IMR-90 (cell line): ENCODE measurements at regions not wholly inside any gene's neighbourhood (a gene's known extent, or its start where the extent isn't known, plus 50 kb on each side); places are given as distances from the start of the nearest gene placed in this dataset.

ENCODE experiments used
- ATAC-seq: fragments of 200-7000 bp; cut with Tn5 transposase; 2 replicates; pipeline ENCODE4 v1.9.1; 2020; ENCODE audit warnings: low read depth, mild to moderate bottlenecking, moderate library complexity
- BruUV-seq: library from RNA; stranded (reverse); fragments of 400-500 nt; replicated peaks from 2 replicates; lab custom pipeline; 2021; lab: Mats Ljungman, UMichigan
- CTCF ChIA-PET: fragments of 300-600 bp; formaldehyde crosslinking; extraction: SDS; loops from one replicate; lab custom pipeline; 2021; ENCODE audit warnings: antibody characterized with exemption; lab: Yijun Ruan, JAX
- POLR2A ChIA-PET: fragments of 300-600 bp; sonication (Branson Sonifier 250); formaldehyde crosslinking; loops from one replicate; lab custom pipeline; 2022; ENCODE audit warnings: antibody characterized with exemption; ENCODE audit not compliant: unreplicated experiment; lab: Charles Lee
- DNase-seq: peaks from one replicate; pipeline ENCODE4 v3.0.0; 2013
- H2AFZ ChIP-seq: replicated peaks from 2 replicates; pipeline ENCODE3; 2013; ENCODE audit warnings: low read length, mild to moderate bottlenecking; ENCODE audit not compliant: poor library complexity
- H2AK5ac ChIP-seq: 2 replicates; pipeline ENCODE4 v1.6.1; 2013; ENCODE audit warnings: low read depth, low read length, inconsistent platforms
- H2AK9ac ChIP-seq: replicated peaks from 2 replicates; pipeline ENCODE3; 2013; ENCODE audit warnings: mild to moderate bottlenecking, low read depth, low read length, moderate library complexity; ENCODE audit not compliant: poor library complexity
- H2BK120ac ChIP-seq: 2 replicates; pipeline ENCODE4 v1.6.1; 2013; ENCODE audit warnings: low read depth, low read length, inconsistent platforms
- H2BK15ac ChIP-seq: 3 replicates; pipeline ENCODE4 v1.6.1; 2013; ENCODE audit warnings: low read depth, low read length, inconsistent platforms
- H2BK20ac ChIP-seq: 2 replicates; pipeline ENCODE4 v1.6.1; 2013; ENCODE audit warnings: low read depth, mild to moderate bottlenecking, inconsistent platforms, low read length, moderate library complexity
- H2BK5ac ChIP-seq: 2 replicates; pipeline ENCODE4 v1.6.1; 2013; ENCODE audit warnings: mild to moderate bottlenecking, low read depth, low read length, inconsistent platforms; ENCODE audit not compliant: poor library complexity, severe bottlenecking
- H3K14ac ChIP-seq: replicated peaks from 2 replicates; pipeline ENCODE4 v1.6.1; 2013; ENCODE audit warnings: low read depth, low read length, inconsistent platforms
- H3K18ac ChIP-seq: 2 replicates; pipeline ENCODE4 v1.6.1; 2013; ENCODE audit warnings: low read depth, low read length, control low read depth
- H3K23ac ChIP-seq: 2 replicates; pipeline ENCODE4 v1.6.1; 2013; ENCODE audit warnings: low read depth, low read length, inconsistent platforms
- H3K27ac ChIP-seq: 2 replicates; pipeline ENCODE4 v1.5.1; 2013; ENCODE audit warnings: mild to moderate bottlenecking, control low read depth, low read length; ENCODE audit not compliant: insufficient read depth
- H3K27me3 ChIP-seq: 2 replicates; pipeline ENCODE4 v1.6.1; 2013; ENCODE audit warnings: low read length; ENCODE audit not compliant: control insufficient read depth, insufficient read depth
- H3K36me3 ChIP-seq: 2 replicates; pipeline ENCODE4 v1.6.1; 2013; ENCODE audit warnings: low read length, mixed read lengths; ENCODE audit not compliant: control insufficient read depth, insufficient read depth
- H3K4ac ChIP-seq: 2 replicates; pipeline ENCODE4 v1.6.1; 2013; ENCODE audit warnings: low read depth, low read length, inconsistent platforms
- H3K4me1 ChIP-seq: 2 replicates; pipeline ENCODE4 v1.6.1; 2013; ENCODE audit warnings: low read length, mixed read lengths; ENCODE audit not compliant: control insufficient read depth, insufficient read depth
- H3K4me2 ChIP-seq: 2 replicates; pipeline ENCODE4 v1.6.1; 2013; ENCODE audit warnings: low read depth, mild to moderate bottlenecking, control low read depth, low read length, moderate library complexity
- H3K4me3 ChIP-seq: 2 replicates; pipeline ENCODE4 v1.5.1; 2013; ENCODE audit warnings: low read depth, mild to moderate bottlenecking, control low read depth, low read length, moderate library complexity; ENCODE audit not compliant: insufficient read depth
- H3K56ac ChIP-seq: 2 replicates; pipeline ENCODE4 v1.6.1; 2013; ENCODE audit warnings: low read length, inconsistent platforms; ENCODE audit not compliant: insufficient read depth; ENCODE audit errors: extremely low read depth
- H3K79me1 ChIP-seq, 2 experiments: 2 replicates each; pipeline ENCODE4 v1.6.1; 2013; ENCODE audit warnings: low read length in 2 of 2, inconsistent platforms in 1 of 2, low read depth in 1 of 2
- H3K9ac ChIP-seq: 2 replicates; pipeline ENCODE4 v1.6.1; 2013; ENCODE audit warnings: low read depth, low read length, control low read depth
- H3K9me1 ChIP-seq: 2 replicates; pipeline ENCODE4 v1.6.1; 2013; ENCODE audit warnings: low read length, inconsistent platforms; ENCODE audit not compliant: insufficient read depth
- H3K9me3 ChIP-seq: 2 replicates; pipeline ENCODE4 v1.6.1; 2013; ENCODE audit warnings: low read length; ENCODE audit not compliant: control insufficient read depth, insufficient read depth
- H4K20me1 ChIP-seq: 2 replicates; pipeline ENCODE4 v1.6.1; 2013; ENCODE audit warnings: low read length, inconsistent platforms; ENCODE audit not compliant: insufficient read depth
- H4K5ac ChIP-seq: 2 replicates; pipeline ENCODE4 v1.6.1; 2013; ENCODE audit warnings: mild to moderate bottlenecking, low read depth, low read length, control low read depth
- H4K8ac ChIP-seq, 2 experiments: 2 replicates each; pipeline ENCODE4 v1.6.1; 2013; ENCODE audit warnings: low read depth in 2 of 2, low read length in 2 of 2, control low read depth in 1 of 2, inconsistent platforms in 1 of 2
- H4K91ac ChIP-seq: 2 replicates; pipeline ENCODE4 v1.6.1; 2013; ENCODE audit warnings: low read depth, low read length, inconsistent platforms; ENCODE audit not compliant: insufficient read depth
- BHLHE40 ChIP-seq: fragments of 150-350 bp; IDR thresholded peaks from 2 replicates; pipeline ENCODE4 v1.6.1; 2016; ENCODE audit warnings: mild to moderate bottlenecking, low read depth, low read length
- CEBPB ChIP-seq: IDR thresholded peaks from 2 replicates; pipeline ENCODE4 v1.6.1; 2012; ENCODE audit warnings: low read depth, low read length, improper control_type of control experiment
- CTCF ChIP-seq: conservative IDR thresholded peaks from 2 replicates; pipeline ENCODE4 v1.5.1; 2012; ENCODE audit warnings: mild to moderate bottlenecking, low read depth, low read length, improper control_type of control experiment
- ELK1 ChIP-seq: fragments of 150-350 bp; IDR thresholded peaks from 2 replicates; pipeline ENCODE4 v1.6.1; 2016; ENCODE audit warnings: low read depth, mild to moderate bottlenecking, low read length, moderate library complexity, borderline replicate concordance
- FOS ChIP-seq: fragments of 150-350 bp; IDR thresholded peaks from 2 replicates; pipeline ENCODE4 v1.6.1; 2016; ENCODE audit warnings: low read depth, low read length
- MAFK ChIP-seq: IDR thresholded peaks from 2 replicates; pipeline ENCODE4 v1.6.1; 2012; ENCODE audit warnings: low read depth, low read length, improper control_type of control experiment
- MAZ ChIP-seq: IDR thresholded peaks from 2 replicates; pipeline ENCODE4 v1.6.1; 2012; ENCODE audit warnings: low read depth, mild to moderate bottlenecking, low read length, improper control_type of control experiment, moderate library complexity, borderline replicate concordance
- MXI1 ChIP-seq: IDR thresholded peaks from 2 replicates; pipeline ENCODE4 v1.6.1; 2012; ENCODE audit warnings: low read depth, mild to moderate bottlenecking, low read length, moderate library complexity, borderline replicate concordance
- NFE2L2 ChIP-seq: fragments of 150-350 bp; IDR thresholded peaks from 2 replicates; pipeline ENCODE4 v1.6.1; 2016; ENCODE audit warnings: low read depth, mild to moderate bottlenecking, low read length
- POLR2A ChIP-seq: IDR thresholded peaks from 2 replicates; pipeline ENCODE4 v1.6.1; 2012; ENCODE audit warnings: mild to moderate bottlenecking, low read depth, low read length
- RCOR1 ChIP-seq: IDR thresholded peaks from 2 replicates; pipeline ENCODE4 v1.6.1; 2012; ENCODE audit warnings: mild to moderate bottlenecking, low read length, improper control_type of control experiment; ENCODE audit not compliant: insufficient replicate concordance
- RFX5 ChIP-seq: IDR thresholded peaks from 2 replicates; pipeline ENCODE4 v1.8.0; 2012; ENCODE audit warnings: low read depth, mild to moderate bottlenecking, low read length, moderate library complexity
- WGBS, 2 experiments: methylation state at CpG; one replicate each; pipeline versions ENCODE4 v1.1.5 to v1.1.7; 2013; ENCODE audit warnings: missing lambda C conversion rate in 2 of 2; ENCODE audit not compliant: insufficient read length in 1 of 2; ENCODE audit errors: extremely low coverage in 2 of 2; 5-methylcytosine and 5-hydroxymethylcytosine counted together
- dilution Hi-C: fragments of 300-500 bp; cut with HindIII; formaldehyde crosslinking; loops from one replicate; pipeline ENCODE4 v1.14.3; 2018; ENCODE audit warnings: low sequenced_read_pairs; ENCODE audit not compliant: unreplicated experiment
- in situ Hi-C: fragments of 300-500 bp; cut with MboI; formaldehyde crosslinking; loops from 3 replicates; pipeline ENCODE4 v1.14.3; 2019; ENCODE audit warnings: low sequenced_read_pairs, inconsistent platforms, mixed read lengths
- intact Hi-C: fragments of 100-400 bp; cut with micrococcal nuclease; formaldehyde crosslinking; loops from 2 replicates; pipeline ENCODE4 v1.10.0; 2022

- no peaks in the 10 kb centered on the region for H3K79me1 ChIP-seq
- no peak overlapping the region for H2AFZ ChIP-seq
- no peak overlapping the region for H2BK15ac ChIP-seq
- intact Hi-C loops (no loop called here), in situ Hi-C loops (no loop called here), dilution Hi-C loops (no loop called here)
- no peaks in the 10 kb centered on the region for H4K20me1 ChIP-seq
- H4K5ac ChIP-seq, result no peak overlapping the region
- no peak overlapping the region for H3K4ac ChIP-seq
- no peak overlapping the region for H2BK20ac ChIP-seq
- no peaks in the 10 kb centered on the region for H3K36me3 ChIP-seq
- H3K9ac ChIP-seq, result no peak overlapping the region
- no peak for ATAC-seq
- no peak for DNase-seq
- H2AK5ac ChIP-seq, result no peak overlapping the region
- no TSS peak for BruUV-seq
- H3K4me1 ChIP-seq, result peaks cover 7% of the 10 kb centered on the region
- H2BK5ac ChIP-seq, result no peak overlapping the region
- H4K8ac ChIP-seq, result no peak overlapping the region
- no peaks in the 10 kb centered on the region for H3K27me3 ChIP-seq
- no peak overlapping the region for H3K23ac ChIP-seq
- no peak overlapping the region for H3K4me3 ChIP-seq
- H3K9me1 ChIP-seq, result no peaks in the 10 kb centered on the region
- POLR2A ChIA-PET, result no interaction called here
- no peaks in the 10 kb centered on the region for H3K9me3 ChIP-seq
- no peak overlapping the region for H3K14ac ChIP-seq
- H2AK9ac ChIP-seq, result no peak overlapping the region
- no peak overlapping the region for H3K27ac ChIP-seq
- H3K18ac ChIP-seq, result no peak overlapping the region
- CTCF ChIA-PET, result no interaction called here
- H4K91ac ChIP-seq, result no peak overlapping the region
- no peak overlapping the region for H3K56ac ChIP-seq
- no peak overlapping the region for H2BK120ac ChIP-seq
- no peak overlapping the region for H3K4me2 ChIP-seq
- TF ChIP-seq RFX5, result no peak
- TF ChIP-seq MAFK, result no peak
- no peak for TF ChIP-seq CEBPB
- no peak for TF ChIP-seq ELK1
- no peak for TF ChIP-seq NFE2L2
- TF ChIP-seq BHLHE40, result no peak
- no peak for TF ChIP-seq FOS
- no peak for TF ChIP-seq CTCF
- TF ChIP-seq MAZ, result no peak
- TF ChIP-seq RCOR1, result no peak
- TF ChIP-seq POLR2A, result no peak
- no peak for TF ChIP-seq MXI1
- no CpG with 5 or more reads among the region's 1 CpG for WGBS, 2 experiments
Measured at GRCh38 chr14:53847057-53847456, 109.6 kb downstream of the BMP4 start.
